Natural killer cell treated with Interleukin-12 subunit alpha and Interleukin-12 subunit beta and Interleukin-15 and Interleukin-18, amount 100 ng/mL, for 72 hours (primary cell): ENCODE measurements at regions not wholly inside any gene's neighbourhood (a gene's known extent, or its start where the extent isn't known, plus 50 kb on each side); places are given as distances from the start of the nearest gene placed in this dataset.

Experiments used
- ATAC-seq, 2 donors: fragments of 150-1000 bp; cut with Tn5 transposase in 1 of 2; sonication (Bioruptor Pico), chemical (Tn5 transposase) in 1 of 2; 2 replicates each; pipeline ENCODE4 v1.10.0; 2021
- DNase-seq: peaks from one replicate; pipeline ENCODE4 v3.0.0; 2022; ENCODE audit warnings: low spot score
- H3K27ac Mint-ChIP-seq, 2 donors: 1 replicate in 1 of 2; 2 replicates in 1 of 2; pipeline ENCODE4 v1.8.0; 2022; ENCODE audit warnings: mixed read lengths in 2 of 2, mild to moderate bottlenecking in 1 of 2, moderate library complexity in 1 of 2
- H3K27me3 Mint-ChIP-seq, 2 donors: 1 replicate in 1 of 2; 2 replicates in 1 of 2; pipeline ENCODE4 v1.8.0; 2022; ENCODE audit warnings: mixed read lengths in 2 of 2
- H3K36me3 Mint-ChIP-seq: one replicate; pipeline ENCODE4 v1.8.0; 2022; ENCODE audit warnings: mixed read lengths
- H3K4me1 Mint-ChIP-seq, 2 donors: 1 replicate in 1 of 2; 2 replicates in 1 of 2; pipeline ENCODE4 v1.8.0; 2022; ENCODE audit warnings: low read depth in 2 of 2, mixed read lengths in 2 of 2, mild to moderate bottlenecking in 1 of 2
- H3K4me3 Mint-ChIP-seq: one replicate; pipeline ENCODE4 v1.8.0; 2022; ENCODE audit warnings: mixed read lengths
- H3K9me3 Mint-ChIP-seq: 2 replicates; pipeline ENCODE4 v1.8.0; 2022; ENCODE audit warnings: mixed read lengths

DNA sequence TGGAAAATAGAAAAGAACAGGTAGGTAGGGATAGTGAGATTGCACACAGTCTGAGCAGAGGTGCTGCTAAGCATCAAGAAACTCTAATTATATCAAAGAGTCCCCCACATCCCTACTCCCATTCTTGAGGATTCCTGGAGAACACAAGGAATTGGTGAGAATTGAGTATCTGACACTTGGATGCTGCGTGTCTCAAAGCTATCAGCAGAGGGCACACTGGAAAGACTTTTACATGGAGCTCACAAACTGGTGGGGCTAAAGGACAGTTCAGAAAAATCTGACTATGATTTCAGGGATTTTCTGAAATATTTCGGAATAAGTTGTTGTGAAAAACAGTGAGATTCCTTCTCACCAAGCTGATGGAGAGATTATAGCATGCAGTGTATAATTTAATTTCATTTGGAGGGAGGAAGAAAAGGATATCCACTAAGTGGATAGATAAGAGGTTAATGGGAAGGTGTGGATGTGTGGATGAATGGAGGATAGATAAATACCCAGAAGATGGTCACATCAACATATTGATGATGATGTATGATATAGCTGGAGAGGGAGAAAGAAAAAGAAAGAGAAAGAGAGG lies 215.4 kb upstream of the DEFB112 start:
- DNase-seq = no peak
- H3K27ac Mint-ChIP-seq = no peak overlapping the region
- peaks cover 22% of the 10 kb centered on the region for H3K9me3 Mint-ChIP-seq
- H3K27me3 Mint-ChIP-seq = no peaks in the 10 kb centered on the region
- no peak for ATAC-seq
- no peak overlapping the region for H3K4me3 Mint-ChIP-seq
- H3K36me3 Mint-ChIP-seq = no peaks in the 10 kb centered on the region
- no peaks in the 10 kb centered on the region for H3K4me1 Mint-ChIP-seq

DNA sequence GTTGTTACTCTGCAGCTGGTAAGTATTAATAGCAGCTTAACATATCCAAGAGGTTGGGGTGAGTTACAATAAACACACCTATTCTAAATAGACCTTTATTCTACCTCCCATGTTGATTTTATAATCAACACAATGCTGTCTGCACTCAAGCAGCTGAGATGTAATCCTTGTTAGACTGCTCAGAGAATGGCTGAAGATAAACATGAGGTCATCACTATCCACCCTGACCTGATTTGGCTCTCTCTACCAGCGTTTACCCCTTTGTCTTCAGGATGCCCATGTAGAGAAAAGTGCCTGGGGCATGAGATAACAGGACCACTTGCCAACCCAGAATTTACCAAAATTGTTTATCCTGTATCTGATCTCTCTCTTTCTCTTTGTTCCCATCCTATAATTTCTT lies 220.7 kb upstream of the DEFB112 start:
- Mint-ChIP-seq H3K4me1 (no peaks in the 10 kb centered on the region), H3K4me3 (no peak overlapping the region), H3K27ac (no peak overlapping the region), H3K36me3 (no peaks in the 10 kb centered on the region), H3K27me3 (no peaks in the 10 kb centered on the region), H3K9me3 (peaks cover 30% of the 10 kb centered on the region)
- DNase-seq = no peak
- no peak for ATAC-seq

DNA sequence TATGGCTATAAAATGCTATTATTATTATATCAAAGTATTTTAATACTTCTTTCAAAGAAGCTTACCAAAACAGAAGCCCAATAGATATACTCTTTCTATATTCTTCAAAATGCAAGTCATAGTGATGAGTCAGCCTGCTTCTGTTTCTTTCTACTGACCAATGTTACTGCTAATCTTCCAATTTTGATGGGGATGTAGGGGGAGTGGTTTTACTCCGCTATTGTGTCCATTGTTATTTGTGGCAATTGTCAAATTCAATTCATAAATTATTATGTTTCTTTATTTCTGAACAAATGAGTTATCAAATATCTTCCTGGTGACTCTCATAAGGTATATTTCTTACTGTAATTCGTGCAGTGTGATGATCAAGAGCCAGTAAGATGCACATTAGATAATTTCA lies 221.5 kb upstream of the DEFB112 start:
- no peak overlapping the region for H3K4me3 Mint-ChIP-seq
- no peaks in the 10 kb centered on the region for H3K4me1 Mint-ChIP-seq
- no peak overlapping the region for H3K27ac Mint-ChIP-seq
- ATAC-seq (no peak), DNase-seq (no peak)
- peaks cover 32% of the 10 kb centered on the region for H3K9me3 Mint-ChIP-seq
- no peaks in the 10 kb centered on the region for H3K27me3 Mint-ChIP-seq
- no peaks in the 10 kb centered on the region for H3K36me3 Mint-ChIP-seq

DNA sequence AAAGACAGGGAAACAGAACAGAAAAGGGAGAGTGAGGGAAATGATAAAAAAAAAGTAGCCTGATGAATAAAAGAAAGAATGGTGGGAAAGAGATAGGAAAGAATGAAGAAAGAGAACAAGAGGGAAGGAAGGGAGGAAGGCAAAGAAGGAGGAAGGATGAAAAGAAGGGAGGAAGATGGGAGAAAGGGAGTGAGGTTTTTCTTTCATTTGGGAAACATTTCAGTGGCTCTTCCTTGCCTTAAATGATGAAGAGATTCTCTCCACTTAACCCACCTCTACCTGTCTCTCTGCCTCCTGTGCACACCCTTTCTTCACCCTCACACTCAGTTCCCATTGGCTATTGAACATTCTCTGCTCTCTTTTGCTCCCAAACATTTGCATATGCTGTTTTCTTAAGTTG lies 222.1 kb upstream of the DEFB112 start:
- H3K27ac Mint-ChIP-seq = no peak overlapping the region
- no peaks in the 10 kb centered on the region for H3K4me1 Mint-ChIP-seq
- DNase-seq (no peak), ATAC-seq (no peak)
- no peaks in the 10 kb centered on the region for H3K36me3 Mint-ChIP-seq
- peaks cover 30% of the 10 kb centered on the region for H3K9me3 Mint-ChIP-seq
- H3K27me3 Mint-ChIP-seq = no peaks in the 10 kb centered on the region
- no peak overlapping the region for H3K4me3 Mint-ChIP-seq

DNA sequence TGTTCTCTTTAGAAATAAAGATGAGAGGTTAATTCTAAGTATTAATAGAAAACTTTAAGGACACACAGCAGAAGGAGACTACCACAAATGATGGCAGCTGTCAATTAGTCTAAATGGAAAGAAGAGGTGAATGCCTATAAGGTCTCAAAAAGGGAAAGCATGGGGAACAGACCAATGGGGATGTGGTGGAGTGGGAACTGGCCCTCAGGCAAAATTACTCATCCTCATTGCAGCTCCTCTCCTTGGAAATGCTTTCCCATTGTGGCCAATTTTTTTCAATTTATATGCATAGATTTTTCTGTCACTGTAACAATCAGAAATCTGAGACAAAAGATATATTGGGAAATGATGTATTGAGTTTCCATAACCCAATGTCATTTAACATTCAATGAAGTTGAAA lies 222.9 kb upstream of the DEFB112 start:
- no peaks in the 10 kb centered on the region for H3K36me3 Mint-ChIP-seq
- peaks cover 30% of the 10 kb centered on the region for H3K9me3 Mint-ChIP-seq
- no peak for DNase-seq
- no peaks in the 10 kb centered on the region for H3K4me1 Mint-ChIP-seq
- H3K27me3 Mint-ChIP-seq = no peaks in the 10 kb centered on the region
- H3K4me3 Mint-ChIP-seq = no peak overlapping the region
- no peak overlapping the region for H3K27ac Mint-ChIP-seq
- no peak for ATAC-seq

DNA sequence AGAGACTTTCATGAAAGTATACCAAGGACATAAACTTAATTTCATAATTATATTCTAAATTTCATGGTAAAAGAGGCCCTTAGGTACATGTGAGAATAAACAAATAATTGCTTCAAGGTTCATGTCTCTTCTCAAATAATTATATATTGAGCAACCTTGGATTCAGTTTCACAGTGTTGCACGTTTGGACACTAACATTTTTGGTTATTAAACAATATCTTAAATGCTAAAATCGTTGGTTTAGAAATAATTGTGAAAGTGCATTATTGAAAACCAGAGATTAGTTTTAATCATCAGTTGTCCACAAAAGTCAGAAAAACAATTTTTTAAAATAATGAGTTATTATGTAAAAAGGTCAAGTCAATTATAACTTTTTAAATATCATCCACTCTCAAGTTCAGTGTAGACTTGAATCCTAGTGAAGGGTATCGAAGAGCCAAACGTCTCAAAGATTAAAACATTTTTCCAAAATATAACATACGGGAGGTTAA lies 227.1 kb upstream of the DEFB112 start:
- DNase-seq (no peak), ATAC-seq (no peak)
- Mint-ChIP-seq H3K27ac (no peak overlapping the region), H3K4me1 (no peaks in the 10 kb centered on the region), H3K9me3 (peaks cover 25% of the 10 kb centered on the region), H3K27me3 (no peaks in the 10 kb centered on the region), H3K4me3 (no peak overlapping the region), H3K36me3 (no peaks in the 10 kb centered on the region)

DNA sequence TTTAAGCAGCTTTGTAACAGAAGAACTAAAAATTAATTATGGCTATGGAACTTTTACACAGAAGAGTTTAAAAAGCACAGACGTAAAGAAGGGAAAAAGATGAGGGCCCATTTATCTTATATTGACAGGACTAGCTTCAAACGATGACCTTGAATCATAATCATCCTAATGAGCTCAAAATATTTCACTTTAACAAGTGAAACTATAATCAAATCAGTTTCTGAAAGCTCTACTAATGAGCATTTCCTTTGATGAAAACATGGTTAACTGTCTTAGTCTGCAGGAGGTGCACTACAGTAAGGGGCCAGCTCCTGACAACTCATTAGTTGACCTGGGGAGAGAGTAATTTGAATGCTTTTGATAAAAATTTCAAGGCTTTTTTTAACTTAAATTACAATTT lies 228.0 kb upstream of the DEFB112 start:
- DNase-seq (no peak), ATAC-seq (no peak)
- Mint-ChIP-seq H3K4me1 (no peaks in the 10 kb centered on the region), H3K4me3 (no peak overlapping the region), H3K36me3 (no peaks in the 10 kb centered on the region), H3K9me3 (peaks cover 22% of the 10 kb centered on the region), H3K27me3 (no peaks in the 10 kb centered on the region), H3K27ac (no peak overlapping the region)

DNA sequence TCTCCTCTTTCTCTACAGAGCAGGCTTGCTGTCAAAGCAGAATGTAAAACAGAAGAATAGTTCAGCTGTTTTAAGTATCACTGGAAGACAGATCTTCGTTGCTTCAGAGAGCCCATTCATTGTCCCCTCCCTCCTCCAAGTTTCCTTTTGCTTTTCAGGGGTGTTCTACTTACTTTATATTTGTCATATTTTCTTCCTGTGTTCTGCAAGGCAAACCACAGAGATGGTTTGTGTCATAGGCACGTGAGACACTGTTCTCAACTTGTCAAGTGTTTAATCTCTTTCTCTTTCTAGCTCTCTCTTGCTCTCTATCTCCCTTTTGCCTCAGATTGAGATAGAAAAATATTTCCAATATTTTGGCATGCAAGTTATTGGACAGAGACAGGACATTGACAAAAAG lies 228.9 kb upstream of the DEFB112 start:
- no peaks in the 10 kb centered on the region for H3K27me3 Mint-ChIP-seq
- ATAC-seq (no peak), DNase-seq (no peak)
- H3K4me3 Mint-ChIP-seq = no peak overlapping the region
- peaks cover 18% of the 10 kb centered on the region for H3K9me3 Mint-ChIP-seq
- no peaks in the 10 kb centered on the region for H3K4me1 Mint-ChIP-seq
- H3K27ac Mint-ChIP-seq = no peak overlapping the region
- H3K36me3 Mint-ChIP-seq = no peaks in the 10 kb centered on the region

DNA sequence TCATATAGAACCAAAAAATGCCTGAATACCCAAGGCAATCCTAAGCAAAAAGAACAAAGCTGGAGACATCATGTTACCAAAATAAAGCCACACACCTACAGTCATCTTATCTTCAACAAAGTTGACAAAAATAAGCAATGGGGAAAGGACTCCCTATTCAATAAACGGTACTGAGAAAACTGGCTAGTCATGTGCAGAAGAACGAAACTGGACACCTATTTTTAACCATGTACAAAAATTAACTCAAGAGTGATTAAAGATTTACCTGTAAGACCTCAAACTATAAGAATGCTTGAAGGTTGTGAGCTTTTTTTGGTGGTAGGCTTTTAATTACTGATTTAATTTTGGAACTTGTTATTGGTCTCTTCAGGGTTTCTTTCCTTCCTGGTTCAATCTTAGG lies 236.0 kb upstream of the DEFB112 start:
- no peaks in the 10 kb centered on the region for H3K27me3 Mint-ChIP-seq
- peaks cover 14% of the 10 kb centered on the region for H3K9me3 Mint-ChIP-seq
- DNase-seq (no peak), ATAC-seq (no peak)
- H3K4me3 Mint-ChIP-seq = no peak overlapping the region
- no peaks in the 10 kb centered on the region for H3K4me1 Mint-ChIP-seq
- no peak overlapping the region for H3K27ac Mint-ChIP-seq
- no peaks in the 10 kb centered on the region for H3K36me3 Mint-ChIP-seq

DNA sequence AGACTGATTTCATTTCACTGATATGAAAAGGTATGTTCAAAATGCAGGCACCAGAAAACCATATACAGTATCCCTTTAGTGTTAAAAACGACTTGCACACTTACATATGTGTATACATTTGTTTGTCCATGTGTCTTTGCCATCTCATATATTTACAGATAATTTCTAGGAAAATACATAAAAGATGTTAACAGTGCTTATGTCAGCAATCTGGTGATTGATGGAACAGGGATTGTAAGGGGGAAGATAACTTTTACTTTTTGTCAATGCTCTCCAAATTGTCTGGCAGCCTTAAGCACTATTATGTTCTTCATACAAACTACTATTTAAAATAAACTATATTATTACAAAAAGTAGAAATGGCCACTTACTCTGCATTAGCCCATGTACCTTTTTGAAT lies 238.5 kb upstream of the DEFB112 start:
- Mint-ChIP-seq H3K27me3 (no peaks in the 10 kb centered on the region), H3K4me3 (no peak overlapping the region), H3K4me1 (no peaks in the 10 kb centered on the region), H3K36me3 (no peaks in the 10 kb centered on the region), H3K9me3 (peaks cover 20% of the 10 kb centered on the region), H3K27ac (no peak overlapping the region)
- DNase-seq (no peak), ATAC-seq (no peak)

DNA sequence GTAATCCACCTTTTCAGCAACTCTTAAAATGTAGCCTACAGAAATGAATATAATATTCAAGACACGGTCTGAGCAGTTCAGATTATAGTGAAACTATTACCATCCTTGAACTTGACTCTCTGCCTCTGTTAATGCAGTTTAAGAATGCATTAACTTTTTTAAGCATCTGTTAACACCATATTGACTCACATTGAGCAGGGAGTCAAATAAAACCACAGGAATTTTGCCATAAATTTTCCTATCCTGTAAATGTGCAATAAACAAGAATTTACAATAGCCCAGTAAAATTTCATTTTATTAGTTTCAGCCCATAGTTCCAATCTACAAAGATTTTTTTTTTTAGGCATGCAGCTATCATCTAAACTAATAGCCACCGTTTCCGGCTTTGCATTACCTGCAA lies 239.2 kb upstream of the DEFB112 start:
- H3K4me3 Mint-ChIP-seq = no peak overlapping the region
- H3K36me3 Mint-ChIP-seq = no peaks in the 10 kb centered on the region
- ATAC-seq = no peak
- no peaks in the 10 kb centered on the region for H3K27me3 Mint-ChIP-seq
- H3K4me1 Mint-ChIP-seq = no peaks in the 10 kb centered on the region
- DNase-seq = no peak
- H3K9me3 Mint-ChIP-seq = peaks cover 22% of the 10 kb centered on the region
- no peak overlapping the region for H3K27ac Mint-ChIP-seq

DNA sequence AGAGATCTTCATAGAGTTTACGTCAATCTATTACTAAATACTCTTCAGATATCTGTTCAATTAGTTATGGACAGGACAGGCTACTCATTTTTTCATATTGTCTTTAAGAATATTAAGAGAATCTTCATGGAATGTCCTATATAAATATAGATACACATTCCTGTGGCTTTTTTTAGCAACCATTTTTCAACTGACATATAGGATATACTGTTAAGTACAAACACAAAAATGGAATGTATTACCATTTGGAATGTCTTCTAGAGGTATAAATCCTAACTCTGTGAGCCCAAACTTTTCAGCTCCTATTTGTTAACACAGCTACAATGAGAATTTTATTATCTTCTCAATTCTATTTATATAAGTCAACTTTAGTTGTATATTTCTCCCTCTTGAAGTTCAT lies 239.6 kb upstream of the DEFB112 start:
- no peak for DNase-seq
- Mint-ChIP-seq H3K27me3 (no peaks in the 10 kb centered on the region), H3K4me3 (no peak overlapping the region), H3K9me3 (peaks cover 19% of the 10 kb centered on the region), H3K27ac (no peak overlapping the region), H3K36me3 (no peaks in the 10 kb centered on the region), H3K4me1 (no peaks in the 10 kb centered on the region)
- ATAC-seq = no peak

DNA sequence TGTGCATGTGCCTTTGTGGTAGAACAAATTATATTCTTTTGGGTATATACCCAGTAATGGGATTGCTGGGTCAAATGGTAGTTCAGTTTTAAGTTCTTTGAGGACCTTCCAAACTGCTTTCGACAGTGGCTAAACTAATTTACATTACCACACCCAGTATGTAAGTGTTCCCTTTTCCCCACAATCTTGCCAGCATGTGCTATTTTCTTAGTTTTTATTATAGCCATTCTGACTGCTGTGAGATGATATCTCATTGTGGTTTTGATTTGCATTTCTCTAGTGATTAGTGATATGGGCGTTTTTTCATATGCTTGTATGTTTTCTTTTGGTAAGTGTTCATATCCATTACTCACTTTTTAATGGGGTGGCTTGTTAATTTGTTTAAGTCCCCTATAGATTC lies 251.6 kb upstream of the DEFB112 start:
- peaks cover 12% of the 10 kb centered on the region for H3K9me3 Mint-ChIP-seq
- no peaks in the 10 kb centered on the region for H3K27me3 Mint-ChIP-seq
- ATAC-seq (no peak), DNase-seq (no peak)
- no peak overlapping the region for H3K4me3 Mint-ChIP-seq
- H3K27ac Mint-ChIP-seq = no peak overlapping the region
- no peaks in the 10 kb centered on the region for H3K4me1 Mint-ChIP-seq
- H3K36me3 Mint-ChIP-seq = no peaks in the 10 kb centered on the region

DNA sequence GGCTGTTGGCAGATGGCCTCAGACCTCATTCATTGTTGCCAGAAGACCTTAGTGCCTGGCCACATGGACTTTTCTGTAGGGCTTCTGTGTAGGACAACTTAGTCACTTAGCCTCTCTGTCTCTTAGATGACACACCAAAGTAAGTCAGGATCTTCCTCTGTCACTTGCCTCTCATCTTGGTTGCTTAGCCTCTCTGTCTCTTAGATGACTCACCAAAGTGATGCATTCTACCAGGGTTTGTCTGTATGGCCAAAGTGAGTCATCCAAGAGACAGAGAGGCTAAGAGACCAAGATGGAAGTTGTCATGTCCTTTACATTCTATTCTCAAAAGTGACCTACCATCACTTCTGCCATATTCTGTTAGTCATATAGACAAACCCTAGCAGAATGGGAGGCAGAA lies 255.9 kb upstream of the DEFB112 start:
- ATAC-seq (no peak), DNase-seq (no peak)
- Mint-ChIP-seq H3K9me3 (peaks cover 3% of the 10 kb centered on the region), H3K4me1 (no peaks in the 10 kb centered on the region), H3K4me3 (no peak overlapping the region), H3K27ac (no peak overlapping the region), H3K36me3 (no peaks in the 10 kb centered on the region), H3K27me3 (no peaks in the 10 kb centered on the region)

DNA sequence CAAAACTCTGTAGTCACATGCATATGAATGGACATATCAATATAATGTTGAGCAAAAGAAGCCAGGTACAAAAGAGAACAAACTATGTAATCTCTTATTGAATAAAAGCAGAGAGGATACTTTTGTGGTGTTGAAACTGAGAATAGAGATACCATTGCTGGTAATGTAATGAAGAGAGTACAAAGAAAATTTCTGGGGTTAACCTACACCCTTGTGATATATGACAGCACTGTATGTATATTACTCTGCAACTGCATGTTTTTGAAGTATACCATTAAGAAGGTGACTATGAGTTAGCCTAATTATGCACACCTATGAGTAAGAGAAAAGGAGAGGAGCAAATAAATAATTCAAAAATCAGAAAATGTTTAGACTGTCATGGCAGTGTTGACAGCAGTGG lies 268.8 kb upstream of the DEFB112 start:
- no peak overlapping the region for H3K27ac Mint-ChIP-seq
- no peak overlapping the region for H3K4me3 Mint-ChIP-seq
- no peaks in the 10 kb centered on the region for H3K4me1 Mint-ChIP-seq
- DNase-seq (no peak), ATAC-seq (no peak)
- no peaks in the 10 kb centered on the region for H3K27me3 Mint-ChIP-seq
- H3K9me3 Mint-ChIP-seq = peaks cover 13% of the 10 kb centered on the region
- H3K36me3 Mint-ChIP-seq = peaks cover 2% of the 10 kb centered on the region
